Chondrocyte (in vitro differentiated cells): ENCODE measurements at regions not wholly inside any gene's neighbourhood (a gene's known extent, or its start where the extent isn't known, plus 50 kb on each side); places are given as distances from the start of the nearest gene placed in this dataset.

Experiments used
- DNase-seq: peaks from one replicate; pipeline ENCODE4 v3.0.0; 2021; ENCODE audit warnings: mixed read lengths, low spot score
- H3K27ac Mint-ChIP-seq: one replicate; pipeline ENCODE4 v1.8.0; 2021; ENCODE audit warnings: mild to moderate bottlenecking, moderate library complexity, mixed read lengths; ENCODE audit not compliant: unreplicated experiment
- H3K27me3 Mint-ChIP-seq: 2 replicates; pipeline ENCODE4 v1.8.0; 2021; ENCODE audit warnings: low read depth, mixed read lengths
- H3K36me3 Mint-ChIP-seq: 2 replicates; pipeline ENCODE4 v1.8.0; 2021; ENCODE audit warnings: low read depth, mixed read lengths
- H3K4me1 Mint-ChIP-seq: 2 replicates; pipeline ENCODE4 v1.8.0; 2021; ENCODE audit warnings: low read depth, mild to moderate bottlenecking, mixed read lengths
- H3K4me3 Mint-ChIP-seq: one replicate; pipeline ENCODE4 v1.8.0; 2021; ENCODE audit warnings: mild to moderate bottlenecking, moderate library complexity, mixed read lengths; ENCODE audit not compliant: unreplicated experiment
- H3K9me3 Mint-ChIP-seq: 2 replicates; pipeline ENCODE4 v1.8.0; 2021; ENCODE audit warnings: low read depth, mixed read lengths
- TF ChIP-seq, protein P1 (sequence below): fragments of 200-600 bp; sonication (generic); IDR thresholded peaks from 2 replicates; pipeline ENCODE4 v1.5.0; 2021; ENCODE audit warnings: antibody characterized with exemption, mild to moderate bottlenecking, moderate library complexity

DNA sequence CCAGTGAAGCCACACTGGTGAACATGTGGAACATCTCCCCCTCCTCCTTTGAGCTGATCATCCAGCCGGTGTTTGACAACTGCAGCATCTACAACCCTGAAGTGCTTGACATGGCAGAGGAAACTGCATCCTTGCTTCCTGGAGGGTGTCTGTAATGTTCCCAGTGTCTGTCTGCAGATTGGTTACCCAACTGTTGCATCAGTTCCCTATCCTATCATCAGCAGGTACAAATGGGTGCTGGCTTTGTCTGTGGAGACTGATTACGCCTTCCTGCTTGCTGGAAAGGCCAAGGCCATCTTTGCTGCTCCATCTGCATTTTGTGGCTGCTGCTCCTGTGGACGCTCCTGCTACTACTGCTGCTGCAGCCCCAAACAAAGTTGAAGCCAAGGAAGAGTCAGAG, 83.5 kb downstream of the SKA1 start:
- no peak for DNase-seq
- no peak overlapping the region for H3K4me3 Mint-ChIP-seq
- TF ChIP-seq, protein P1, sequence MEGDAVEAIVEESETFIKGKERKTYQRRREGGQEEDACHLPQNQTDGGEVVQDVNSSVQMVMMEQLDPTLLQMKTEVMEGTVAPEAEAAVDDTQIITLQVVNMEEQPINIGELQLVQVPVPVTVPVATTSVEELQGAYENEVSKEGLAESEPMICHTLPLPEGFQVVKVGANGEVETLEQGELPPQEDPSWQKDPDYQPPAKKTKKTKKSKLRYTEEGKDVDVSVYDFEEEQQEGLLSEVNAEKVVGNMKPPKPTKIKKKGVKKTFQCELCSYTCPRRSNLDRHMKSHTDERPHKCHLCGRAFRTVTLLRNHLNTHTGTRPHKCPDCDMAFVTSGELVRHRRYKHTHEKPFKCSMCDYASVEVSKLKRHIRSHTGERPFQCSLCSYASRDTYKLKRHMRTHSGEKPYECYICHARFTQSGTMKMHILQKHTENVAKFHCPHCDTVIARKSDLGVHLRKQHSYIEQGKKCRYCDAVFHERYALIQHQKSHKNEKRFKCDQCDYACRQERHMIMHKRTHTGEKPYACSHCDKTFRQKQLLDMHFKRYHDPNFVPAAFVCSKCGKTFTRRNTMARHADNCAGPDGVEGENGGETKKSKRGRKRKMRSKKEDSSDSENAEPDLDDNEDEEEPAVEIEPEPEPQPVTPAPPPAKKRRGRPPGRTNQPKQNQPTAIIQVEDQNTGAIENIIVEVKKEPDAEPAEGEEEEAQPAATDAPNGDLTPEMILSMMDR = no peak
- no peak overlapping the region for H3K27ac Mint-ChIP-seq
- peaks cover 2% of the 10 kb centered on the region for H3K27me3 Mint-ChIP-seq
- no peaks in the 10 kb centered on the region for H3K4me1 Mint-ChIP-seq
- H3K9me3 Mint-ChIP-seq = no peaks in the 10 kb centered on the region
- no peaks in the 10 kb centered on the region for H3K36me3 Mint-ChIP-seq

DNA sequence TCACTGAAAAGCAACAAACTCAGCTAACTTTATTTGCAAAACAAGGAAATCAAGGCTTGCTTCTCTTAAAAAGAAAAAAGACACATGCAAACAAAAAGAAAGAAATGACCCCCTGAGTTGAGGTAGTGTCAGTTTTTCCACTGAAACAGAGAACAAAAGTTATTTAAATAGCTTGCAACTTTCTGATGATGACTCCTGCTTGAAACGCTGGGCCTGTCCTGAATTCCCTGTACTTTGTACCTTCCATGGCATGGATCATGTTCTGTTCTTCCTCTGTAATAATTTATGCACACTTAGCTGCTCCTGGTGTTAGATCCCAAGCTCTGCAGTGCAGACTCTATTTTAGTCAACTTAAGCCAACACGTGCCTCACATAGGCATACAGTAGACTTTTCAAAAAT, 84.0 kb downstream of the SKA1 start:
- no peaks in the 10 kb centered on the region for H3K4me1 Mint-ChIP-seq
- no peak for DNase-seq
- H3K4me3 Mint-ChIP-seq = no peak overlapping the region
- TF ChIP-seq, protein P1 = no peak
- H3K27ac Mint-ChIP-seq = no peak overlapping the region
- no peaks in the 10 kb centered on the region for H3K36me3 Mint-ChIP-seq
- no peaks in the 10 kb centered on the region for H3K9me3 Mint-ChIP-seq
- peaks cover 2% of the 10 kb centered on the region for H3K27me3 Mint-ChIP-seq

DNA sequence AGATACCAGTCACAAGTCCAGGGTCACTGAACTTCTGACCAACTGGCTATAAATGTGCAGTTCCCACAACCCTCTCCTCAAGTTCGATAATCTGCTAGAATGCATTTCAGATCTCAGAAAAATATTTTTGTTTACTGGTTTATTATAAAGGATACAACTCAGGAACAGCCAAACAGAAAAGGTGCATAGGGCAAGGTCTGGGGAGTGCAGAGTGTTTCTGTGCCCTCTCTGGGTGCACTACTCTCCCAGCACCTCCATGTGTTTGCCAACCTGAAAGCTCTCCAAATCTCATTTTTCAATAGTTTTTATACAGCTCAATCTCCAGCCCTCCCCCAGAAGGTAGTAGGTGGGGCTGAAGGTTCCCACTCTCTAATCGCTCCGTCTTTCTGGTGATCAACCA, 85.2 kb downstream of the SKA1 start:
- Mint-ChIP-seq H3K36me3 (no peaks in the 10 kb centered on the region), H3K27me3 (no peaks in the 10 kb centered on the region), H3K9me3 (no peaks in the 10 kb centered on the region), H3K4me1 (no peaks in the 10 kb centered on the region), H3K27ac (no peak overlapping the region), H3K4me3 (no peak overlapping the region)
- DNase-seq = no peak
- TF ChIP-seq, protein P1 = no peak

DNA sequence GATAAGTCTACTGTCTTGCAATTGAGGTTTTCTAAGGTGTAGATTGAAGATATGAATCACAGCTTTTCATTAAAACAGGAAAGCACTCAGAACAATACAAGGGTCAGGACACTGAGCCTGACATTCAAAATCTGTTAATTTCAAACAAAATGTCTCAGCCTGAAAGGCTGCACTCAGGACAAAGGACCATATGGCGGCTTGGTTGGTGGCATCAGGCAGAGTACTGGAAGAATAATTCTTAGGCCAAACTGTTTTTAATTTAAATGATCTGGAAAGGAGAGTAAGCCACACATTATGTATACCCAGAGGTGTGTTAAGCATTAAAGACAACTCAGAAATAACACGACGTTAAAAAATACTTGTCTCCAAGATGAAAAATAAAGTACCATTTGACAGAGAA, 85.9 kb downstream of the SKA1 start:
- Mint-ChIP-seq H3K36me3 (no peaks in the 10 kb centered on the region), H3K27me3 (no peaks in the 10 kb centered on the region), H3K27ac (no peak overlapping the region), H3K9me3 (no peaks in the 10 kb centered on the region), H3K4me3 (no peak overlapping the region), H3K4me1 (no peaks in the 10 kb centered on the region)
- TF ChIP-seq, protein P1 = no peak
- DNase-seq = no peak

DNA sequence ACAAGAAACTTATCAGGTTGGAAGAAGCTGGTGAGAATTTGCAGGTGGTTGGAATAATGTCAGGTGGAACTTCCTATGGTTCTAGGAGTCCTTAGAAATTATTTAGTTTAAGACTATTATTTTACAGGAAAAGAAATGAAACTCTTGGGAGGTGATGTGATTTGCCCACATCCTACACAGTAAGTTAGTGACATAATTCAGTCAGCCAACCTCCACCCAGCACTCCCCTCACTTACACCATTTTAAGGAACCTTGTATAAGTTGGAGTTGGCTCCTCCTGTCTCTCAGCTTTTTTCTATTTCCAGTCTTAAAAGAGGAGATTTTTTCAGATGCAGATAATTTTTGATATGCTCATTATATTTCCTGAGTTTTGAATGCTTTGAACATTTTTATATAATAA, 86.4 kb downstream of the SKA1 start:
- Mint-ChIP-seq H3K27me3 (no peaks in the 10 kb centered on the region), H3K4me3 (no peak overlapping the region), H3K9me3 (no peaks in the 10 kb centered on the region), H3K36me3 (no peaks in the 10 kb centered on the region), H3K4me1 (no peaks in the 10 kb centered on the region), H3K27ac (no peak overlapping the region)
- DNase-seq = no peak
- TF ChIP-seq, protein P1 = no peak
